CD4-positive, alpha-beta memory T cell (primary cell): ENCODE measurements at regions not wholly inside any gene's neighbourhood (a gene's known extent, or its start where the extent isn't known, plus 50 kb on each side); places are given as distances from the start of the nearest gene placed in this dataset.
"Not testable (repeated sequence)": the region's sequence is repeated elsewhere in the genome, so short reads cannot be mapped to it uniquely, and the experiment has no call there.

Experiments used
- CTCF ChIA-PET: fragments of 350-600 bp; sonication (Branson Sonifier 250); formaldehyde crosslinking; loops from one replicate; lab custom pipeline; 2021; ENCODE audit warnings: inconsistent platforms; ENCODE audit not compliant: partially characterized antibody; lab: Charles Lee
- POLR2A ChIA-PET: fragments of 350-600 bp; sonication (Branson Sonifier 250); formaldehyde crosslinking; loops from one replicate; lab custom pipeline; 2021; ENCODE audit not compliant: partially characterized antibody; lab: Charles Lee
- DNase-seq, 5 donors: peaks; one replicate each; pipeline versions ENCODE4 v3.0.0 to v3.0.0-alpha.2; 2020 to 2022; ENCODE audit warnings: mixed read lengths in 1 of 5
- H3K27ac ChIP-seq: one replicate; pipeline ENCODE4 v1.7.0; 2013; ENCODE audit warnings: low read depth, low read length
- H3K27me3 ChIP-seq: 2 replicates; pipeline ENCODE4 v1.7.0; 2013; ENCODE audit warnings: mild to moderate bottlenecking, low read length, moderate library complexity; ENCODE audit not compliant: insufficient read depth
- H3K36me3 ChIP-seq: 2 replicates; pipeline ENCODE4 v1.7.0; 2013; ENCODE audit warnings: mild to moderate bottlenecking, low read length, moderate library complexity; ENCODE audit not compliant: insufficient read depth
- H3K4me1 ChIP-seq: 2 replicates; pipeline ENCODE4 v1.7.0; 2013; ENCODE audit warnings: mild to moderate bottlenecking, low read length, moderate library complexity; ENCODE audit not compliant: insufficient read depth
- H3K4me3 ChIP-seq, 2 donors: one replicate each; pipeline ENCODE4 v1.7.0; 2013; ENCODE audit warnings: low read length in 2 of 2, mild to moderate bottlenecking in 1 of 2
- H3K9me3 ChIP-seq, 2 donors: one replicate each; pipeline ENCODE4 v1.7.0; 2013; ENCODE audit warnings: low read length in 2 of 2, control low read depth in 1 of 2; ENCODE audit not compliant: control insufficient read depth in 1 of 2
- H3K27ac Mint-ChIP-seq, 7 donors: one replicate each; pipeline ENCODE4 v1.8.0; 2020 to 2021; ENCODE audit warnings: mixed read lengths in 7 of 7, mild to moderate bottlenecking in 6 of 7, inconsistent platforms in 3 of 7, moderate library complexity in 3 of 7
- H3K27me3 Mint-ChIP-seq, 2 donors: one replicate each; pipeline ENCODE4 v1.8.0; 2020 to 2021; ENCODE audit warnings: mixed read lengths in 2 of 2
- H3K36me3 Mint-ChIP-seq, 2 donors: one replicate each; pipeline ENCODE4 v1.8.0; 2020 to 2021; ENCODE audit warnings: mixed read lengths in 2 of 2, inconsistent platforms in 1 of 2, mild to moderate bottlenecking in 1 of 2
- H3K4me1 Mint-ChIP-seq, 4 donors: one replicate each; pipeline ENCODE4 v1.8.0; 2020 to 2021; ENCODE audit warnings: mixed read lengths in 4 of 4, mild to moderate bottlenecking in 1 of 4
- H3K4me3 Mint-ChIP-seq, 8 donors: one replicate each; pipeline ENCODE4 v1.8.0; 2020 to 2021; ENCODE audit warnings: mixed read lengths in 8 of 8, mild to moderate bottlenecking in 7 of 8, moderate library complexity in 6 of 8, inconsistent platforms in 3 of 8
- H3K9me3 Mint-ChIP-seq, 8 donors: one replicate each; pipeline ENCODE4 v1.8.0; 2020 to 2021; ENCODE audit warnings: mixed read lengths in 8 of 8, mild to moderate bottlenecking in 5 of 8, inconsistent platforms in 3 of 8, moderate library complexity in 1 of 8
- intact Hi-C: fragments of 100-400 bp; cut with micrococcal nuclease; formaldehyde crosslinking; loops from one replicate; pipeline ENCODE4 v1.15.1; 2023

GRCh38 chr21:9733761-9734558 lies 787.4 kb upstream of the TPTE start:
- H3K9me3 ChIP-seq, H3K4me3 Mint-ChIP-seq, H3K27me3 Mint-ChIP-seq, H3K4me1 ChIP-seq, H3K27me3 ChIP-seq, H3K36me3 Mint-ChIP-seq, intact Hi-C loops, H3K27ac Mint-ChIP-seq, H3K4me3 ChIP-seq, DNase-seq, H3K27ac ChIP-seq, CTCF ChIA-PET, H3K4me1 Mint-ChIP-seq, H3K36me3 ChIP-seq, POLR2A ChIA-PET: not testable (repeated sequence)
- peaks cover 0 to 16% (median 5%) of the 10 kb centered on the region in 8 donors for H3K9me3 Mint-ChIP-seq

- H3K4me3 ChIP-seq = no peak overlapping the region
- CTCF ChIA-PET = no interaction called here
- Mint-ChIP-seq H3K27me3 (no peaks in the 10 kb centered on the region), H3K4me3 (no peak overlapping the region), H3K4me1 (no peaks in the 10 kb centered on the region), H3K36me3 (peaks cover 0 to 3% of the 10 kb centered on the region in 2 donors), H3K27ac (no peak overlapping the region), H3K9me3 (peaks cover 0 to 20% (median 12%) of the 10 kb centered on the region in 8 donors)
- no peak for DNase-seq
- no peak overlapping the region for H3K27ac ChIP-seq
- no peaks in the 10 kb centered on the region for H3K4me1 ChIP-seq
- no peaks in the 10 kb centered on the region for H3K9me3 ChIP-seq
- H3K36me3 ChIP-seq = no peaks in the 10 kb centered on the region
- POLR2A ChIA-PET = no interaction called here
- intact Hi-C loops = no loop called here
- no peaks in the 10 kb centered on the region for H3K27me3 ChIP-seq
These were observed 785.9 kb upstream of the TPTE start for GRCh38 chr21:9735421-9735961.

GRCh38 chr21:9737301-9737700 lies 784.1 kb upstream of the TPTE start:
- DNase-seq, H3K36me3 ChIP-seq, H3K27ac Mint-ChIP-seq, H3K27me3 Mint-ChIP-seq, H3K4me1 ChIP-seq, H3K36me3 Mint-ChIP-seq, CTCF ChIA-PET, H3K4me3 ChIP-seq, H3K9me3 ChIP-seq, H3K4me3 Mint-ChIP-seq, POLR2A ChIA-PET, H3K27ac ChIP-seq, H3K4me1 Mint-ChIP-seq, intact Hi-C loops, H3K27me3 ChIP-seq: not testable (repeated sequence)
- H3K9me3 Mint-ChIP-seq = peaks cover 0 to 32% (median 24%) of the 10 kb centered on the region in 8 donors

GRCh38 chr21:9737871-9738515 lies 783.4 kb upstream of the TPTE start:
- H3K27ac ChIP-seq, H3K4me1 ChIP-seq, H3K4me3 Mint-ChIP-seq, H3K27me3 ChIP-seq, H3K9me3 ChIP-seq, H3K27ac Mint-ChIP-seq, H3K4me3 ChIP-seq, intact Hi-C loops, H3K4me1 Mint-ChIP-seq, CTCF ChIA-PET, DNase-seq, H3K36me3 Mint-ChIP-seq, H3K36me3 ChIP-seq, POLR2A ChIA-PET, H3K27me3 Mint-ChIP-seq: not testable (repeated sequence)
- H3K9me3 Mint-ChIP-seq = peaks cover 0 to 32% (median 24%) of the 10 kb centered on the region in 8 donors

GRCh38 chr21:9738527-9738926 lies 782.9 kb upstream of the TPTE start:
- DNase-seq = no peak

GRCh38 chr21:9739240-9739639 lies 782.1 kb upstream of the TPTE start:
- Mint-ChIP-seq H3K4me3 (peak overlapping the region in 1 of 8 donors; percentile 1), H3K36me3 (peaks cover 0 to 3% of the 10 kb centered on the region in 2 donors), H3K27me3 (no peaks in the 10 kb centered on the region), H3K9me3 (peaks cover 0 to 32% (median 24%) of the 10 kb centered on the region in 8 donors), H3K4me1 (no peaks in the 10 kb centered on the region), H3K27ac (no peak overlapping the region)
- Histone ChIP-seq H3K4me3 (no peak overlapping the region), H3K4me1 (no peaks in the 10 kb centered on the region), H3K27me3 (no peaks in the 10 kb centered on the region), H3K27ac (no peak overlapping the region), H3K36me3 (no peaks in the 10 kb centered on the region), H3K9me3 (no peaks in the 10 kb centered on the region)
- no peak for DNase-seq
- ChIA-PET CTCF (no interaction called here), POLR2A (no interaction called here)
- intact Hi-C loops = no loop called here

More at GRCh38 chr21:9738527-9738926, 782.9 kb upstream of the TPTE start:
- H3K4me1 ChIP-seq = no peaks in the 10 kb centered on the region
- H3K27ac Mint-ChIP-seq = no peak overlapping the region
- no peaks in the 10 kb centered on the region for H3K27me3 Mint-ChIP-seq
- H3K9me3 ChIP-seq = no peaks in the 10 kb centered on the region
- no peaks in the 10 kb centered on the region for H3K36me3 ChIP-seq
- H3K9me3 Mint-ChIP-seq = peaks cover 0 to 32% (median 24%) of the 10 kb centered on the region in 8 donors
- no peak overlapping the region for H3K27ac ChIP-seq
- no peaks in the 10 kb centered on the region for H3K4me1 Mint-ChIP-seq
- ChIA-PET POLR2A (no interaction called here), CTCF (no interaction called here)
- intact Hi-C loops = no loop called here
- peaks cover 0 to 3% of the 10 kb centered on the region in 2 donors for H3K36me3 Mint-ChIP-seq
- H3K4me3 Mint-ChIP-seq = no peak overlapping the region
- no peak overlapping the region for H3K4me3 ChIP-seq
- no peaks in the 10 kb centered on the region for H3K27me3 ChIP-seq

GRCh38 chr21:9740177-9740941 lies 781.0 kb upstream of the TPTE start:
- H3K27ac Mint-ChIP-seq, H3K4me3 ChIP-seq, H3K4me3 Mint-ChIP-seq, H3K9me3 ChIP-seq, DNase-seq, POLR2A ChIA-PET, H3K4me1 Mint-ChIP-seq, CTCF ChIA-PET, H3K36me3 Mint-ChIP-seq, H3K27me3 ChIP-seq, H3K4me1 ChIP-seq, H3K27ac ChIP-seq, intact Hi-C loops, H3K27me3 Mint-ChIP-seq, H3K36me3 ChIP-seq: not testable (repeated sequence)
- H3K9me3 Mint-ChIP-seq = peaks cover 0 to 32% (median 24%) of the 10 kb centered on the region in 8 donors
